G401 (cell line): ENCODE measurements at regions not wholly inside any gene's neighbourhood (a gene's known extent, or its start where the extent isn't known, plus 50 kb on each side); places are given as distances from the start of the nearest gene placed in this dataset.

Experiments
- DNase-seq: peaks from one replicate; pipeline ENCODE4 v3.0.0-alpha.2; 2015; ENCODE audit warnings: low spot score
- in situ Hi-C: cut with HindIII; loops from 2 replicates; pipeline ENCODE4 v1.10.0; 2016; ENCODE audit warnings: low sequenced_read_pairs, mixed read lengths

DNA sequence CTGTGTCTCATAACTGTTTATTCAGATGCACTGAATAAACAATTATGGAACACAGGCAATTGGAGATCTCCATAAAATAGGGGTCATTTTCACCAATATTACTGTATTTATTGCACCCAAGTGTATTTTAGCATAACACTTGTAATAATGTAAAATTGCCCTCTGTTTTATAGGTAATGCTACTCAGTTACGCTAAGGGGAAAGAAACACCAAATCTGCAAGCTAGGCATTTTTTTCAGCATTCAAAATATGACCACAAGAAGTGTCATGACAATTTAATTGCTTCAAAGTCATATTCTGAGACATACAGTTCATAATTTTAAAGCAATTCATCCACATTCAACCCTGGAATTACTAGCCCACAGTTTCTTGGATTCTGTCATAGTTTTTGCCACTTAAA is 643.2 kb upstream of the NOX3 start:
- in situ Hi-C loops = no loop called here
- no peak for DNase-seq

- no peak for DNase-seq
- in situ Hi-C loops = no loop called here
These were observed 631.8 kb upstream of the NOX3 start for GRCh38 chr6:156087487-156087886.

DNA sequence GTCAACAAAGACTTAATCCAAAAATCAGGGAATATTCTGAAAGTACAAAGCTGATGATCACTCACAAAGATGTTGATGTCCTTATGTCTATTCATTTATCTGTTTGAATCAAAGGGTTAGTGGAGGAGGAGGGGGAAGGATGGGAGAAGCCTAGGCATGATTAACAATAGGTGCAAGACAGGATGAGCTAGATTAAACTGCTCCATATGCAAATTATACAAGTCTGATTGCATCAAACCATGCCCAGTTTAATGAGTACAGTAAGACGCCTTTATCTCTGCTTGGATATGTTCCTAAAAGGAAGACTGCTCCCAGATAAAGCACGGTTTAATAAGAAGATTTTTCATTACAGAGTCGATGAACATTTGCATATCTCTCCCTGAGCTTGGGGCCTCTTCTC is 626.4 kb upstream of the NOX3 start:
- no peak for DNase-seq
- in situ Hi-C loops = no loop called here

DNA sequence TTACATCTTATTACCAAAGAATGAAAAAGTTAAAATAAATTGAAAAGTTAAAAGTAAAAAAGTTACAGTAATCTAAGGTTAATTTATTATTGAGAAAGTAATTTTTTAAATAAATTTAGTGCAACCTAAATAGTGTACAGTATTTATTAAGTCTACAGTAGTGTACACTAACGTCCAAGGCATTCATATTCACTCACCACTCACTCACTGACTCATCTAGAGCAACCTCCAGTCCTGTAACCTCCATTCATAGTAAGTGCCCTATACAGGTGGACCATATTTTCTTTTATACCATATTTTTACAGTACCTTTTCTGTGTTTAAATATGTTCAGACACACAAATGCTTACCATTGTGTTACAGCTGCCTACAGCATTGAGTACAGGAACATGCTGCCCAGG is 624.7 kb upstream of the NOX3 start:
- in situ Hi-C loops = no loop called here
- DNase-seq = no peak

DNA sequence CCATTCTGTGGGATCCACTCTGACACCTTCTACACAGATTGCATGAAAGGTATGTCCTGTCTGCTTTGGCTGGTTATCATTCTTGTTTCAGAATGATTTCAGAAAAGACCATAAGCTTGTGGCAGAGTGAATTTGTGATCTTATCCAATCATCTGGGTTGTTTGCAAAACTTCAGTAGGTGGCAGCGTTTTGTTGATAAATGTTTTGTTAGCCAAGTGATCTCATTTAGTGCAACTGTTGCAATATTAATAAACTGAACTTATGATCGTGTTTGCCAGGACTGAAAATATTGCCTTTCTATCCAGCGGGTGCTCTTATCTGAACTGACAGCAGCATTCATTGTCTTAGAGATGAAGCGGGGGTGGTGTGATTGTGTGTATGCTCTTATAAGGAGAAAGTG is 613.2 kb upstream of the NOX3 start:
- in situ Hi-C loops = no loop called here
- DNase-seq = no peak

GRCh38 chr6:156065849-156066248 is 610.2 kb upstream of the NOX3 start:
- DNase-seq = no peak
- in situ Hi-C loops = no loop called here

DNA sequence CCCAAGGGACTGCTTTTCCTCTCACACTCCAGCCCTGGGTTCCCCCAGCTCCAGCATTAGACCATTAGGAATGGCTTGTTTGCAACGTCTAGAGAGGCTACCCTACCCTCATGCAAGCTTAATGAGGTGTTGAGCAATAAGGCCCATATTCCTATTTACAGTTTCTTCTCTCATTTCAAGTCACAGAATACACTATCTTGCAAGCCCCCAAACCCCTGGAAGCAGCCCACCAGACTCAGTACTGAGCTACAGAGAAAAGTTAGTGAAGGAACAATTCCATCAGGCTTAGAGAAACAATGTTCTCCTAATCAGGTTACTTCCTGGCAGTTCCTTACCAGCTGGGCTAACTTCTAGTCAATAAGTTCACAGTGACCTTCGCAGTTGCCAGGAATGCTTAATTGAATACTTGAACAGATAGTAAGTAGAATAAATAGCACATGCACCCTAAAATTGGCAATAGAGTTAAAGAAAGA is 606.5 kb upstream of the NOX3 start:
- no peak for DNase-seq
- in situ Hi-C loops = no loop called here

DNA sequence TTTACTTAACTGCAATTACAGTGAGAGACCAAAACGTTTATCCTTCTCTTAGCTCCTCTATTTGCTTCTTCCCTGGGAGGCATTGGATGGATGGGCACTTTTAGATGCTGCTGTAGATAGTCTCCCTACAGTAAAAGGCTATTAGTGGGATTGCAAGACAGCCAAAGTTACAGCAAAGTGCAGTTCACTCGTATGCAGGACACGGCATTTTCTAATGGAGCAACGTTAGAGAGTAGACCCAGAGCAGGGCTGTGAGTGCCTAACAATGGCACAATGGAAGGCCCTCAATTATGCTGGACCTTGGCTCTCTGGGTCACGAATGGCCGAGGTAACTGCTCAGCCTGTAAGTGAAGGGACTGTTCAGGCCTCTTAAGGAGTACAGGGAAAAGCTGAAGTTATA is 605.8 kb upstream of the NOX3 start:
- no peak for DNase-seq
- in situ Hi-C loops = no loop called here

DNA sequence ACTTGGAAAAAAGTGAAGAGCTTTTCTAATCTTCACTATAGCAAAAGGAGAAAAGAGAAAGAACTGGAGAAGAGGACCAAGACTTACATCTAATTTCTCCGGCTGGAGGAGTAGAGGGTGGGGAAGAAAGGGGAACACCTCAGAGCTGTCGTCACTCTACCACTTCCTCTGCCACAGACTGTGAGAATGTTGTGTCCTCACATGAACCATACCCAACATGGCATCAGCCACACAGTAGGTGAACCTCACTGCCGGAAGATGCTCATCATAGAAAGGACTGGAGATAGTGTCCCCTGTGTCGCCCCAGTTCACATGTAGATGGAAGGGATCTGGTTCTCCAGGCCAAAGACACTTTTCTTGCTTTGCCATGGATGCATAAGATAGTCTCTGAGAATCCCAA is 604.4 kb upstream of the NOX3 start:
- DNase-seq = no peak
- in situ Hi-C loops = no loop called here

GRCh38 chr6:156058356-156058755 is 602.7 kb upstream of the NOX3 start:
- in situ Hi-C loops = no loop called here
- no peak for DNase-seq

GRCh38 chr6:156057869-156058268 is 602.2 kb upstream of the NOX3 start:
- in situ Hi-C loops = no loop called here
- DNase-seq = no peak

DNA sequence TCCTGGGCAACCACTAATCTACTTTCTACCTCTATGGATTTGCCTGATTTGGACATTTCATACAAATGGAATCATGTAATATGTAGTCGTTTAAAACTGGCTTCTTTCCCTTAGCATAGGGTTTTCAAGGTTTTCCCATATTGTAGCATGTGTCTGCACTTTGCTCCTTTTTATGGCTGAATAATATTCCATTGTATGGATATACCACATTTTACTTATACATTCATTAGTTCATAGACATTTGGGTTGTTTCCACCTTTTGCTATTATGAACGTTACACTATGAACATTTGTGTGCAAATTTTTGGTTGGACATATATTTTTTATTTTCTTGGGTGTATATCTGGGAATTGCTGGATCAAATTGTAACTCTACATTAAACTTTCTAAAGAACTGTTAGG is 600.4 kb upstream of the NOX3 start:
- in situ Hi-C loops = no loop called here
- no peak for DNase-seq

GRCh38 chr6:156053626-156054025 is 598.0 kb upstream of the NOX3 start:
- in situ Hi-C loops = no loop called here
- DNase-seq = no peak

GRCh38 chr6:156046841-156047449 is 591.3 kb upstream of the NOX3 start:
- in situ Hi-C loops = no loop called here
- no peak for DNase-seq

GRCh38 chr6:156046268-156046665 is 590.6 kb upstream of the NOX3 start:
- DNase-seq = no peak
- in situ Hi-C loops = no loop called here

- no peak for DNase-seq
- in situ Hi-C loops = no loop called here
These were observed 590.0 kb upstream of the NOX3 start for GRCh38 chr6:156045401-156046267.

GRCh38 chr6:156033598-156033997 is 578.0 kb upstream of the NOX3 start:
- in situ Hi-C loops = no loop called here
- no peak for DNase-seq

GRCh38 chr6:156031516-156031915 is 575.9 kb upstream of the NOX3 start:
- DNase-seq = no peak
- in situ Hi-C loops = no loop called here

- in situ Hi-C loops = no loop called here
- no peak for DNase-seq
These were observed 574.4 kb upstream of the NOX3 start for GRCh38 chr6:156030053-156030452.

DNA sequence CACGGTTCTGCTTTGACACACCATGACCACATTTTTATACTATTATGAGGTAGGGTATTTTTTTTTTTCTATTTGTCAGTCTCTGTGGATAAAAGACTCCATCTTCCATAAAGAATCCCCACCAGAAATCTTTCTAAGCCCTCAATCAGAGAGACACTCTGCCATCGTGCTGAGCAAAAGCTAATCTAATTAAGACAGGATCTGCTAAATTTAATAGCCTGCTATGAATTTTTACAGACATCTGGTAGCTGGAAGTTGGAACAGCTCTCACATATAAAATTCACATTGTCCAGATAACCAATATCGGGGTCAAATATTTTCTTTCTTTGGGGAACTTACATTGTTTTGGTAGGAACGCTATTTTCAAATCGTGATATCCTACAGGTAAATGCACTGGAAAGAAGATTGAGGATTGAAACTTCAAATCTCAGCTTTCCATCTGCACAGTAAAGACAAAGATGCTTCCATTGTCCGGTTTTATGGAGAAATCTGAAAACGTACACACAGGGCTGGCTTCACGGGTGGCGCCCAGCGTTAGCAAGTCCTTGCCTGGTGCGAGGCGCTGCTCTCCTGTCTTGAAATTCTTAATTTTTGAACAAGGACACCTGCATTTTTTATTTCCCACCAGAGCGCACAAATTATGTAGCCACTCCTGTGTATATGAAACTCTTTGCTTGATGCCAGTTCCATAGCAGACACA is 573.8 kb upstream of the NOX3 start:
- in situ Hi-C loops = no loop called here

More for the DNA sequence above, 573.8 kb upstream of the NOX3 start:
- DNase-seq = no peak
